Prostate gland (tissue), 2 donors: ENCODE measurements at regions not wholly inside any gene's neighbourhood (a gene's known extent, or its start where the extent isn't known, plus 50 kb on each side); places are given as distances from the start of the nearest gene placed in this dataset.

ENCODE experiments used
- POLR2A ChIP-seq: fragments of 450-650 bp; IDR thresholded peaks from one replicate; pipeline ENCODE4 v1.6.1; 2016; ENCODE audit warnings: antibody characterized with exemption, mild to moderate bottlenecking
- POLR2AphosphoS5 ChIP-seq: sonication (generic); formaldehyde crosslinking; IDR thresholded peaks from one replicate; pipeline ENCODE4 v1.6.1; 2017; ENCODE audit warnings: antibody characterized with exemption
- TF ChIP-seq, protein P1 (sequence below), 4 experiments: fragments of 200-600 bp in 2 of 4; fragments of 450-650 bp in 2 of 4; sonication (generic) in 2 of 4; IDR thresholded peaks; 1 replicate in 3 of 4; 2 replicates in 1 of 4; pipeline ENCODE4 v1.5.1; 2016 to 2019; ENCODE audit warnings: antibody characterized with exemption in 4 of 4, mild to moderate bottlenecking in 2 of 4, moderate library complexity in 2 of 4

DNA sequence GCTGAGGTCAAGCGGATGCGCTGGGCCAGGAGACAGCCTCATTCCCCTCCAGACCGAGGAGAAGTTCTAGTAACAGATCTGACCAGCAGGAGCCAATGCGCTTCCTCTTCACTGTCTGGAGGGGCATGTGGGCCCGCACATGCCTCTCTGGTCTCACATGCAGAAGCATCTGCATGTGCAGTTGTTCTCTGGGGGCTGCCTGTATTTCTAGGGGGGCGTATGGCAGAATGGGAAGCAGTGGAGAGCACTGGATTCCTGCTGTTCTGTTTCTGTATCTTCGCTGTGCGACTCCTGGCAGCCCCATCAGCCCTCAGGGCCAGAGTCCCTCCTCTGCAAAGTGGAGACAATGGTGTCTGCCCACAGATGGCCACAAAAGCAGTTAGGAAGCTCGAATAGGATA, 170.4 kb upstream of the IQSEC1 start:
- TF ChIP-seq, protein P1, sequence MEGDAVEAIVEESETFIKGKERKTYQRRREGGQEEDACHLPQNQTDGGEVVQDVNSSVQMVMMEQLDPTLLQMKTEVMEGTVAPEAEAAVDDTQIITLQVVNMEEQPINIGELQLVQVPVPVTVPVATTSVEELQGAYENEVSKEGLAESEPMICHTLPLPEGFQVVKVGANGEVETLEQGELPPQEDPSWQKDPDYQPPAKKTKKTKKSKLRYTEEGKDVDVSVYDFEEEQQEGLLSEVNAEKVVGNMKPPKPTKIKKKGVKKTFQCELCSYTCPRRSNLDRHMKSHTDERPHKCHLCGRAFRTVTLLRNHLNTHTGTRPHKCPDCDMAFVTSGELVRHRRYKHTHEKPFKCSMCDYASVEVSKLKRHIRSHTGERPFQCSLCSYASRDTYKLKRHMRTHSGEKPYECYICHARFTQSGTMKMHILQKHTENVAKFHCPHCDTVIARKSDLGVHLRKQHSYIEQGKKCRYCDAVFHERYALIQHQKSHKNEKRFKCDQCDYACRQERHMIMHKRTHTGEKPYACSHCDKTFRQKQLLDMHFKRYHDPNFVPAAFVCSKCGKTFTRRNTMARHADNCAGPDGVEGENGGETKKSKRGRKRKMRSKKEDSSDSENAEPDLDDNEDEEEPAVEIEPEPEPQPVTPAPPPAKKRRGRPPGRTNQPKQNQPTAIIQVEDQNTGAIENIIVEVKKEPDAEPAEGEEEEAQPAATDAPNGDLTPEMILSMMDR (IDR thresholded peaks at IDR 0.05): no peak
- TF ChIP-seq POLR2A: no peak
- no peak for TF ChIP-seq POLR2AphosphoS5
